GM21423 (cell line): ENCODE measurements at regions not wholly inside any gene's neighbourhood (a gene's known extent, or its start where the extent isn't known, plus 50 kb on each side); places are given as distances from the start of the nearest gene placed in this dataset.

Source experiments
- ATAC-seq: cut with Tn5 transposase; IDR thresholded peaks from one replicate; pipeline ENCODE4 v1.9.1; 2021; ENCODE audit warnings: mild to moderate bottlenecking, moderate library complexity; ENCODE audit not compliant: unreplicated experiment

- ATAC-seq: no peak
Measured at GRCh38 chr1:8267307-8267706, 50.6 kb upstream of the SLC45A1 start.

- ATAC-seq: no peak
Measured at GRCh38 chr1:8266436-8267165, 51.3 kb upstream of the SLC45A1 start.

DNA sequence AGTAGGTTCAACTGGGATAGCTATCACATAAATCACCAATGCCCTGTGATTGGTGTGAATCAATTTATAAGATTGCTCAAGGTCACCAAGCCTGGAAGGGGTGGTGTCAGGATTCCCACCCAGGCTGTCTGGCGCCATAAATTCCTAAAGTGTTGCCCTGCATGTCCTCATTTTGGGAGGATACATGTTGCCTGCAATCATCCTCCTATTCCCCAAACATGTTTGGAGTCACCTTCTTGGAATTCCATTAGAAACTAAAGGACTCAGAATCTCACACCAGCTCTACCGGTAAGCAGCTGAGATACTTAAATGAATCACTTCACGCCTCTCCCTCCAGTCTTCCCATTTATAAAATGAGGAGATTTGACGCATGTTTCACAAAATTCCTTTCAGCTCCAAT, 54.1 kb upstream of the SLC45A1 start:
- no peak for ATAC-seq

DNA sequence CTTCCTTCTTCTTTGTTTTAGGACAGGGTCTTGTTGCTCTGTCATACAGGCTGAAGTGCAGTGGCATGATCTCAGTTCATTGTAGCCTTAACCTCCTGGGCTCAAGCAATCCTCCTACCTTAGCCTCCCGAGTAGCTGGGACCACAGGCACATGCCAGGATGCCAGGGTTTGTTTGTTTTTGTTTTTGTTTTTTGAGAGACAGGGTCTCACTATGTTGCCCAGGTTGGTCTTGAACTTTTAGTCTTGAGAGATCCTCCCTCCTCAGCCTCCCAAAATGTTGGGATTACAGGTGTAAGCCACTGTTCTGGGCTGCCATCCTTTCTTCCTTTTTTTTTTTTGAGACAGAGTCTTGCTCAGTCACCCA, 56.5 kb upstream of the SLC45A1 start:
- no peak for ATAC-seq

DNA sequence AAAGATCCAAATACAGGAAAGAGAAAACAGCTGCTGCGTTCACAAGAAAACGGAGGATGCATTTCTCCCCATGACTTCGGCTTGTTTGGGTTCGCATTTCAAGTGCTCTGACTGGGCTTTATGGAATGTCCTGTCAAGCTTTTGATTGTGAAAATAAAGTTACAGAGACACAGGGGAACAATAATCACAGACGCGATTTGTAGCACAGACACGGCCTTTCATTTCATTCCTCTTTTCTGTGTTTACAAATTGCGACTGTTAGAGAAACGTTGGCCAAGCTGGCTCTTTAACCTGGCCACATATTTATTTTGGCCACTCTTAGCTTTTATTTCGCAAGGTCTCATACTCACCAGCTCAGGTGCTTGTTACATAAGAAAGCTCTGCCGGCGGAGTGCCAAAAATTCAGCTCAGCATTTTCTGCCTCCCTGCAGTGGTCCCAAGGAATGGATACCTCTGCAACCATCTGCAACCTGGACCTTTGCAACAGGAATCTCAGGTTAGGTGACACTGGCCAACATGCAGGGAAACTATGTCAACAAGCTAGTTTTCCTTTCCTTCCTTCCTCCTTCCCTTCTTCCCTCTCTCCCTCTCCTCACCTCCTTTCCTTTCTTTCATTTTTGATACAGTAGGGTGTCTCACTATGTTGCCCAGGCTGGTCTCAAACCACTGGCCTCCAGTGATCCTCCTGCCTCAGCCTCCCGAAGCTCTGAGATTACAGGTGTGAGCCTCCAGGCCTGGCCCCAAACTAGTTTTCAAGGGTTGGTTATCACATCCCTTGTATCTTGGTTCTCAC, 58.2 kb upstream of the SLC45A1 start:
- no peak for ATAC-seq

DNA sequence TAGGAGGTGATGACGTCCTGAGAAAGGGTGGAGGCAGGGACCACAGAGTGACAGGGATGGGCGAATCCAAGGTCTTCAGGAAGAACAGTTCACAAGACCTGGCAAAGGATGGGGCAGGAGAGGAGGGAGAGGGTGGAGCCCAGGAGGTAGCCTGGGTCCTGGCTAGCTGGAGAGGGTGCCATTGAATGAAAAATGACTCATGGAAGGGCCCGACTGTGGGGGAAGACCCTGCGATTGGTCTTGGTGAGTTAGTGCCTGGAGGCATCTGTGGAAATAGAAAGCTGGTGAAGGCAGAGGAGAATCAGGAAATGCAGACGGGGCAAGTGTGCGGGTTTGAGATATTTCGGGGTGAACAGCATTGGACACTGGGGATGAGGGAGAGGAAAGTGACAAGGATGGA, 60.3 kb upstream of the SLC45A1 start:
- no peak for ATAC-seq

GRCh38 chr1:8256321-8256720, 61.6 kb upstream of the SLC45A1 start:
- no peak for ATAC-seq

GRCh38 chr1:8255712-8256111, 62.2 kb upstream of the SLC45A1 start:
- no peak for ATAC-seq

DNA sequence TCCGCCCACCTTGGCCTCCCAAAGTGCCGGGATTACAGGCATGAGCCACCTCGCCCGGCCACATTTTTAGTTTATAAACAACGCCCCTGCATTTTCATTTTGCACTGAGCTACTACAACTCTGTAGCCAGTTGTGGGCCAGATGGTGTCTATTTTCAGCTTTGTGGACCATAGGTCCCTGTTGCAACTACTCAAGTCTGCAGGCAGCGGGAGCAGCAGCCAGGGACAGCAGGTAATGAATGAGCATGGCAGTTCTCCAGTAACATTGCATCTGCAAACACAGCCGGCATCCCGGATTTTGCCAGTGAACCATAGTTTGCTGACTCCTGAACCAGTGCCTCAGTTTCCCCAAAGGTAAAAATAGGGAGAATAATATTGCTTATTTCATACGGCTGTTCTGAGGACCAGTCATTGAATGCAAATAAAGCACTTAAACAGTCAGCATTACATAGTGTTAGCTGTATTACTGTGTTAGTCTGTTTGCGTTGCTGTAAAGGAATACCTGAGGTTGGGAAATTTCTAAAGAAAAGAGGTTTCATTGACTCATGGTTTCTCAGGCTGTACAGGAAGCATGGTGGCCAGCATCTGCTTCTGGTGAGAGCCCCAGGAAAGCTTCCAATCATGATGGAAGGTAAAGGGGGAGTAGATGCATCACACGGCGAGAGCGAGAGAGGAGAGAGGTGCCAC, 65.5 kb upstream of the SLC45A1 start:
- no peak for ATAC-seq

DNA sequence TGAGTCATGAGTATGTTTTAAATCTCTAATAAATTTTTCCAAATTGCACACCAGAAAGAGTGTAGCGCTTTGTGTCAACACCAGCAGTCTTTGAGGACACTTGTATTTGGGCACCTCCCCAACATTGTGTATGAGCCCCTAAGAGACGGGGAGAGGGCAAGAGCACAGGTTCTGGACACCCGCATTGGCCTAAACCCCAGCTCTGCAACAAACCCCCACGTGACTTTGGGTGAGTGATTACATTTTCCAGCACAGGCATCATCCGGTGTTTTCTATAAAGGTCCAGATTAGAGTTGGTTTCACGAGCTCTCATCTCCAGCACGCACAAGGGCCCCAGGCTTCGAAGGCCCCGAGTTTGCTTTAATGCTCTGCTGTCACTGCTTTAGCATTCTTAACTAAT, 66.3 kb upstream of the SLC45A1 start:
- ATAC-seq: no peak

DNA sequence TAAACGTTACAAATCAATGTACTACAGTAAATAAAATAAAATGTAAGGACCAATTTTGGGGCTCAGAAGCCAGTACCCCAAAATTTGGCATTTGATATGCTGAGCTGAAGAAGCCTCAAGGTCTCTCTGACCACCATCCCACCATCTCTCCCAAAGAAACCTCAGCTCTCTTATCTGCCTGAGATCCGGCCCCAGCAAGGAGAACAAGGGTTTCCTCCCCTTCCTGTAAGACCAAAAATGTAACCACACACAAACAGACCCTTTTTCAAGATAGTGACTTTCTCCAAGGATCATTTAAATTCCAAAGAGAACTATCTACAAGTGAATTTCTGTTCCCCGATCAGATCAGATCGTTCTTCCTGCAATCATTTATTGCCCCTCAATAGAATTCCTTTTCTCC, 68.1 kb upstream of the SLC45A1 start:
- ATAC-seq: no peak

DNA sequence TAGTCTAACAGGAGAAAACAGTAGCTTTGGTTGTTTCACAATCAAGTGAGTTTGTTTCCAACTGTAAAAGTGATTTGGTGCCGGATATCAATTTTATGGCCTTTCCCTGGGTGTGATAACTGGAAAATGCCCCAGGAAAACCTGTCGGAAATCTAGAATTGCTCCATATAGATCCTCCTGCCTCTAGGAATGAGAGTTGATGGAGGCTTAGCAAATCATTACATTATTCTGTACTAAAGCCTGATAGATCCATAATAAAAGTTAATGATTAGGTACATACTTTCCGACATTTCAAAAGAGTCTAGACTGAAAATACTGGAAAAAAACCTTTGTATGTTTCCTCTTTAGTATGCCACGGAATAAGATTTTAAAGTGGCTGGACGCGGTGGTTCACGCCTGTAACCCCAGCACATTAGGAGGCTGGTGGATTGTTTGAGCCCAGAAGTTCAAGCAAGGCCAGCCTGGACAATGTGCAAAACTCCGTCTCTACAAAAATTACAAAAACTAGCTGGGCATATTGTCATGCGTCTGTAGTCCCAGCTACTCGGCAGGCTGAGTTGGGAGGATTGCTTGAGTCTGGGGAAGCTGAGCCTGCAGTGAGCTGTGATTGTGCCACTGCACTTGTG, 70.0 kb upstream of the SLC45A1 start:
- ATAC-seq: no peak

GRCh38 chr1:8244304-8244703, 73.6 kb upstream of the SLC45A1 start:
- no peak for ATAC-seq

DNA sequence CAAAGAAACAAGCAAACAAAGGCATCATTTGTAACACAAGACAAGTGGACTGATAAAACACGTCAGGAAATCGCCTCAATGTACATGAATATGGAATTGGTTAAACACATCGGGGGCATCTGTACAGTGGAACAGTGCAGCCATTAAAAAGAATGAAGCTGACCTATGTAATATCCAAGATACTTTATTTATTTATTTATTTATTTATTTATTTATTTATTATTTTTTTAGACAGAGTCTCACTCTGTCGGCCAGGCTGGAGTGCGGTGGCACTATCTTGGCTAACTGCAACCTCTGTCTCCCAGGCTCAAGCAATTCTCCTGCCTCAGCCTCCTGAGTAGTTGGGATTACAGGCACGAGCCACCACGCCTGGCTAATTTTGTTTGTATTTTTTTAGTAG, 75.4 kb upstream of the SLC45A1 start:
- ATAC-seq: no peak

DNA sequence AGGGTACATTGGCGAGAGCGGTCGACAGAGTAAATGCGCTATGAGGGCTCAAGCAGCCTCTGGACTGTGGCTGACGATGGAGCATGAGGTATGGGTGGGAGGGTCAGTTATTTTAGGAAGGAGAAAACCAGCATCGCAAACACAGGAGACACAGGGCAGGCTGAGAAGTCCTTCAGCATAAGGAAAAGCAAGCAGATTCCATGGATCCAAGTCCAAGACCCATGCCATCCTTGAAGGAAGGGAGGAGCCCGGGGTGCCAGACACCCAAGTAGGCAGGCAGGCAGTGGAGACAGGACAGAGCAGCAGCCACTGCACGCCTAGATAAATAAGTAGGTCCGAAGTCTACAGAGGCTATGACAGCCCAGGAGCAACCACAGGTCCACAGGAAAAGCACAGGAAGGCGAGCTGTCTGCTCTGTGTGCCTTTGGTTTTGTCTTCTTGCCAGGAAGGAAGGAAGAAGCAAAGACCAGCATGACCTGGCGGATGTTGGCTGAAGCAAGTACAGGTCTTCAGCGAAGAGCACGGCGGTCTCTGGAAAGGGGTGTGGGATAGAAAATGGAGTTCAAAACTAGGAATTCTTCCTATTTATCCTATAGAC, 76.4 kb upstream of the SLC45A1 start:
- ATAC-seq: no peak

DNA sequence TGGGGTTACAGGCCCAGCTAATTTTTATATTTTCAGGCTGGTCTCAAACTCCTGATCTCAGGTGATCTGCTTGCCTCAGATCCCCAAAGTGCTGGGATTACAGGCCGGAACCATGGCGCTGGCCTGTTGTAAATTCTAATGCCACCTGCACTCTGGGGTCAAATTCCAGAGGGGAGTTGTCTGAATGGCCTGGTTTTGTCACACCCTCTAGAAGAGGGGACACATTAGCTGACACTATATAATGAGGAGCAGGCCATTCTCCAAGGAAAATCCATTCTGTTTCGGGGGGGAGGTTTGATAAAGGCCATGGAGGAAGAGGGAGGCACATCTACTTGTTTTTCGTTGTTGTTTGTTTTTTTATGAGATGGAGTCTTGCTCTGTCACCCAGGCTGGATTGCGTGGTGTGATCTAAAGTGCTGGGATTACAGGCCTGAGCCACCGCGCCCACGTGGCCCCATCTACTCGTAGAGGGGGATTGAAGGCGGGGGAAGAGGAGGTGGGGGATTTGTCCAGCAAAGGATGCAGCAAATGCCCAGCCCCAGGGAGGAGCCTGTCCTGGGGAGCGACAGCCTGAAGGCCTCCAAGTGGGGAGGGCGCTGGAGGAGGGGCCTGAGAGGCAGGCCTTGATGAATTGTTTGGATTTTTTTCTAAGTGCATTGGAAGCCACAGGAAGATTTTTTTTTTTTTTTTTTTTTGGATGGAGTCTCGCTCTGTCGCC, 78.4 kb upstream of the SLC45A1 start:
- ATAC-seq: no peak

- ATAC-seq: no peak
Measured at GRCh38 chr1:8239039-8239305, 78.9 kb upstream of the SLC45A1 start.

- no peak for ATAC-seq
Measured at GRCh38 chr1:8238141-8239038, 79.5 kb upstream of the SLC45A1 start.

- ATAC-seq: no peak
Measured at GRCh38 chr1:8232036-8232757, 85.7 kb upstream of the SLC45A1 start.
